HCT116 (cell line): ENCODE measurements at regions not wholly inside any gene's neighbourhood (a gene's known extent, or its start where the extent isn't known, plus 50 kb on each side); places are given as distances from the start of the nearest gene placed in this dataset.

Source experiments
- ATAC-seq: fragments of 200-7000 bp; cut with Tn5 transposase; 2 replicates; pipeline ENCODE4 v1.9.1; 2020; ENCODE audit warnings: mild to moderate bottlenecking, moderate library complexity
- BruUV-seq: library from RNA; stranded (reverse); fragments of 400-500 nt; replicated peaks from 2 replicates; lab custom pipeline; 2021; lab: Mats Ljungman, UMichigan
- CTCF ChIA-PET: fragments of 300-600 bp; sonication (Branson Sonifier 250); formaldehyde crosslinking; loops from one replicate; lab custom pipeline; 2021; ENCODE audit warnings: antibody characterized with exemption; lab: Charles Lee
- POLR2A ChIA-PET: fragments of 300-600, 350-600 bp; sonication (Branson Sonifier 250); formaldehyde crosslinking; loops from one replicate; lab custom pipeline; 2021; ENCODE audit warnings: antibody characterized with exemption; lab: Charles Lee
- RAD21 ChIA-PET, 2 experiments: fragments of 300-600 bp; sonication (Branson Sonifier 250); formaldehyde crosslinking; loops; one replicate each; lab custom pipeline; 2023; ENCODE audit warnings: low total read pairs in 2 of 2; ENCODE audit not compliant: uncharacterized antibody in 2 of 2, unreplicated experiment in 2 of 2, low non-redundant PET in 1 of 2; lab: Charles Lee
- DNase-seq: peaks from one replicate; pipeline ENCODE4 v3.0.0-alpha.2; 2010; ENCODE audit warnings: low read depth, low spot score
- H2AFZ ChIP-seq: fragments of 200-600 bp; shearing (Covaris generic), sonication (generic); 2 replicates; pipeline ENCODE4 v1.6.1; 2017; ENCODE audit warnings: low read depth, mixed run types, mixed read lengths, antibody characterized with exemption, low read length; ENCODE audit not compliant: poor library complexity, severe bottlenecking
- H3K27ac ChIP-seq: 2 replicates; pipeline ENCODE4 v1.5.1; 2012; ENCODE audit warnings: low read depth, low read length
- H3K27me3 ChIP-seq: fragments of 200-600 bp; sonication (generic); 2 replicates; pipeline ENCODE4 v1.6.1; 2016; ENCODE audit warnings: mixed run types, low read length, mixed read lengths; ENCODE audit not compliant: insufficient read depth
- H3K36me3 ChIP-seq, 2 experiments: fragments of 200-500 bp in 1 of 2; fragments of 200-600 bp in 1 of 2; sonication (Bioruptor generic) in 1 of 2; sonication (generic) in 1 of 2; 2 replicates each; pipeline versions ENCODE4 v1.5.1 to v1.6.1; 2014 to 2016; ENCODE audit warnings: low read length in 2 of 2, inconsistent platforms in 1 of 2, mixed read lengths in 1 of 2, mixed run types in 1 of 2; ENCODE audit not compliant: insufficient read depth in 2 of 2, control insufficient read depth in 1 of 2
- H3K4me1 ChIP-seq, 2 experiments: fragments of 200-600 bp in 1 of 2; sonication (generic) in 1 of 2; 2 replicates each; pipeline versions ENCODE4 v1.5.1 to v1.6.1; 2012 to 2017; ENCODE audit warnings: low read length in 2 of 2, inconsistent platforms in 1 of 2, mild to moderate bottlenecking in 1 of 2, mixed read lengths in 1 of 2, mixed run types in 1 of 2, moderate library complexity in 1 of 2; ENCODE audit not compliant: insufficient read depth in 2 of 2, control insufficient read depth in 1 of 2
- H3K4me2 ChIP-seq: fragments of 200-600 bp; sonication (generic); 2 replicates; pipeline ENCODE4 v1.6.1; 2017; ENCODE audit warnings: mixed run types, low read length, mixed read lengths
- H3K4me3 ChIP-seq, 2 experiments: fragments of 200-600 bp in 1 of 2; sonication (generic) in 1 of 2; replicated peaks in 1 of 2; 2 replicates each; pipeline ENCODE4 v1.5.1; 2011 to 2016; ENCODE audit warnings: low read length in 2 of 2, control low read depth in 1 of 2, low read depth in 1 of 2, mild to moderate bottlenecking in 1 of 2, mixed read lengths in 1 of 2, mixed run types in 1 of 2
- H3K79me2 ChIP-seq: fragments of 200-600 bp; sonication (generic); 2 replicates; pipeline ENCODE4 v1.6.1; 2017; ENCODE audit warnings: mild to moderate bottlenecking, mixed run types, low read length, moderate library complexity, mixed read lengths; ENCODE audit not compliant: insufficient read depth
- H3K9ac ChIP-seq: fragments of 200-600 bp; sonication (generic); 2 replicates; pipeline ENCODE4 v1.6.1; 2016; ENCODE audit warnings: low read length, mixed read lengths
- H3K9me2 ChIP-seq: fragments of 200-600 bp; sonication (generic), shearing (Covaris generic); 2 replicates; pipeline ENCODE4 v1.6.1; 2017; ENCODE audit warnings: mixed run types, mild to moderate bottlenecking, moderate library complexity; ENCODE audit not compliant: insufficient read depth
- H3K9me3 ChIP-seq, 2 experiments: fragments of 200-500 bp in 1 of 2; fragments of 200-600 bp in 1 of 2; sonication (Bioruptor generic) in 1 of 2; sonication (generic) in 1 of 2; 2 replicates each; pipeline ENCODE4 v1.6.1; 2014 to 2017; ENCODE audit warnings: low read length in 2 of 2, mixed read lengths in 2 of 2, inconsistent platforms in 1 of 2, low read depth in 1 of 2, mild to moderate bottlenecking in 1 of 2, mixed run types in 1 of 2, moderate library complexity in 1 of 2; ENCODE audit not compliant: control insufficient read depth in 1 of 2, insufficient read depth in 1 of 2
- H4K20me1 ChIP-seq: fragments of 200-600 bp; sonication (generic), shearing (Covaris generic); 2 replicates; pipeline ENCODE4 v1.6.1; 2017; ENCODE audit warnings: mixed run types, mild to moderate bottlenecking, moderate library complexity; ENCODE audit not compliant: insufficient read depth
- CTCF ChIP-seq, 3 experiments: fragments of 200-600 bp in 1 of 3; sonication (generic) in 1 of 3; IDR thresholded peaks in 2 of 3; conservative IDR thresholded peaks in 1 of 3; 2 replicates each; pipeline ENCODE4 v1.5.1; 2012 to 2017; ENCODE audit warnings: low read depth in 2 of 3, low read length in 2 of 3, antibody characterized with exemption in 1 of 3, borderline replicate concordance in 1 of 3, control low read depth in 1 of 3, mild to moderate bottlenecking in 1 of 3, mixed read lengths in 1 of 3, mixed run types in 1 of 3, moderate library complexity in 1 of 3; ENCODE audit not compliant: insufficient read depth in 1 of 3
- EGR1 ChIP-seq: IDR thresholded peaks from 2 replicates; pipeline ENCODE4 v1.6.1; 2012; ENCODE audit warnings: low read depth
- ELF1 ChIP-seq: IDR thresholded peaks from 2 replicates; pipeline ENCODE4 v1.6.1; 2012; ENCODE audit warnings: low read depth, borderline replicate concordance
- EZH2 ChIP-seq: fragments of 200-600 bp; sonication (generic); IDR thresholded peaks from 2 replicates; pipeline ENCODE4 v1.6.1; 2017; ENCODE audit warnings: antibody characterized with exemption, mixed run types
- FOSL1 ChIP-seq: IDR thresholded peaks from 2 replicates; pipeline ENCODE4 v1.6.1; 2012; ENCODE audit warnings: low read depth
- JUND ChIP-seq: IDR thresholded peaks from 2 replicates; pipeline ENCODE4 v1.6.1; 2012
- POLR2A ChIP-seq: IDR thresholded peaks from 2 replicates; pipeline ENCODE4 v1.7.0; 2011; ENCODE audit warnings: borderline replicate concordance; ENCODE audit not compliant: insufficient read depth, insufficient read length; ENCODE audit errors: extremely low read depth
- REST ChIP-seq: IDR thresholded peaks from 2 replicates; pipeline ENCODE4 v1.6.1; 2012; ENCODE audit warnings: low read depth
- SIN3A ChIP-seq: IDR thresholded peaks from 2 replicates; pipeline ENCODE4 v1.6.1; 2012; ENCODE audit warnings: low read depth
- SP1 ChIP-seq: IDR thresholded peaks from 2 replicates; pipeline ENCODE4 v1.6.1; 2012; ENCODE audit warnings: low read depth
- SRF ChIP-seq: IDR thresholded peaks from 2 replicates; pipeline ENCODE4 v1.6.1; 2012; ENCODE audit warnings: low read depth
- YY1 ChIP-seq: IDR thresholded peaks from 2 replicates; pipeline ENCODE4 v1.6.1; 2011; ENCODE audit warnings: low read length, low read depth, moderate library complexity, mild to moderate bottlenecking; ENCODE audit not compliant: insufficient replicate concordance; ENCODE audit errors: extremely low read depth
- intact Hi-C: fragments of 100-400 bp; cut with micrococcal nuclease; formaldehyde crosslinking; loops from 2 replicates; pipeline ENCODE4 v1.10.0; 2022
- TF ChIP-seq, protein P1 (sequence below): IDR thresholded peaks from 2 replicates; pipeline ENCODE4 v1.6.1; 2012

- intact Hi-C loops: no loop called here
- Histone ChIP-seq H3K27me3 (no peaks in the 10 kb centered on the region), H3K36me3 (no peaks in the 10 kb centered on the region), H3K4me2 (no peak overlapping the region), H2AFZ (no peak overlapping the region), H3K9me3 (no peaks in the 10 kb centered on the region), H4K20me1 (no peaks in the 10 kb centered on the region), H3K27ac (no peak overlapping the region), H3K4me3 (no peak overlapping the region), H3K79me2 (no peaks in the 10 kb centered on the region), H3K9ac (no peak overlapping the region), H3K4me1 (no peaks in the 10 kb centered on the region), H3K9me2 (no peaks in the 10 kb centered on the region)
- BruUV-seq: no TSS peak
- ChIA-PET CTCF (no interaction called here), POLR2A (no interaction called here), RAD21 (no interaction called here)
- TF ChIP-seq FOSL1 (no peak), SP1 (no peak), SIN3A (no peak)
- ATAC-seq (no peak), DNase-seq (no peak)
Observed at GRCh38 chr4:104890598-104891275, 255.9 kb upstream of the TET2 start.

DNA sequence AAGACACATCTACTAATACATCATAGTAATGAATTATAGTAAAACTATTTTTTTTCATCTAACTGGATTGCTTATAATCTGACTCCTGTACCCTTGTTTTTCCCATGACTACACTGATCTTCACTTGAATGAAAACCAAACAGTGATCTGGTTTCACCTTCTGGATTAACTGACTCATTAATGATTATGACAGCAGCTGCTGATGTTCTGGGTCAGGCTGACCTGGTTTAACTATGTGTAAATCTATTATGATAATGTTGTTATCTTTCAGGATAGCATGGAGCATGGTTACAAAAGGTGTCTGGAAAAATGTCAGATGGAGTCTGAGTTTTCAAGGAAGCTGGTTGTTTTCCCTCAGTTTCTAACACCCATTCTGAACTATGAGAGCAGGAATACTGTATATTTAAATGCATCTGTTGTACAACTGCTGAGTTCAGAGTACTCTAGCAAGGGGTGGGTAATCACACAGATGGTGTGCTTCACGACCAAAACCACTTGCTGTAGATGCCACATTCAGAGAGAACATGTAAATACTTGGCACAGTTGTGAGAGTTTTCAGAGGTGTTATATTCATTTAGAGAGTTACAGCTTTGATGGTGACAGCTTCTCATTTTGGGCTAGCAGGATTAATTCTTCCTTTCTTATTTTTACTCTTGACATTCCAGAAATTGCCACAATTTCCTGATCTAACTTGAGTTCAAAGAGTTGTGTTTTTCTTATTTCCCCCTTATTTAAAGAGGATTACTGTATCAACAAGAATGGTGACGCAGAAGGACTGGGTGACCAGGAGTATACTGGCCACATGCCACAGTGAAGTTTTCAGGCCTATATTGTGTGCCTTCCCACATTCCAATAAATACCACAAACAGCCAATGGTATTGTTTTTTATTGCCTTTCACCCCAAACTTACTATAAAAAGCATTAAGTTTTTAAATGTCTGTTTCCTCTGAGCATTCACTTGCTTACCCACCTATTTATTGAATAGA is 249.7 kb upstream of the TET2 start:
- Histone ChIP-seq H3K36me3 (no peaks in the 10 kb centered on the region), H3K4me3 (no peak overlapping the region), H2AFZ (no peak overlapping the region), H4K20me1 (no peaks in the 10 kb centered on the region), H3K9me3 (no peaks in the 10 kb centered on the region), H3K4me1 (no peaks in the 10 kb centered on the region), H3K9ac (no peak overlapping the region), H3K79me2 (no peaks in the 10 kb centered on the region), H3K4me2 (no peak overlapping the region), H3K27ac (no peak overlapping the region), H3K27me3 (no peaks in the 10 kb centered on the region), H3K9me2 (no peaks in the 10 kb centered on the region)
- intact Hi-C loops: no loop called here
- CTCF ChIA-PET: no interaction called here
- ATAC-seq (no peak), DNase-seq (no peak)
- no TSS peak for BruUV-seq
- POLR2A ChIA-PET: no interaction called here
- RAD21 ChIA-PET: no interaction called here
- TF ChIP-seq SIN3A (no peak), EGR1 (no peak), SRF (no peak), JUND (no peak), YY1 (no peak), EZH2 (no peak), CTCF (IDR thresholded peaks at IDR 0.05 in 2 of 3, conservative IDR thresholded peaks at IDR 0.05 in 1 of 3; ENCODE audit: borderline replicate concordance in 1 of 3, insufficient read depth in 1 of 3, low read depth in 2 of 3, low read length in 2 of 3) (no peak), POLR2A (no peak), REST (no peak), ELF1 (no peak)
- TF ChIP-seq, protein P1, sequence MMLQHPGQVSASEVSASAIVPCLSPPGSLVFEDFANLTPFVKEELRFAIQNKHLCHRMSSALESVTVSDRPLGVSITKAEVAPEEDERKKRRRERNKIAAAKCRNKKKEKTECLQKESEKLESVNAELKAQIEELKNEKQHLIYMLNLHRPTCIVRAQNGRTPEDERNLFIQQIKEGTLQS: no peak
